DMS53 treated with DMSO at 0.1 percent for 48 hours (cell line): ENCODE measurements at regions not wholly inside any gene's neighbourhood (a gene's known extent, or its start where the extent isn't known, plus 50 kb on each side); places are given as distances from the start of the nearest gene placed in this dataset.
A peak's percentile ranks its signal among the peaks of the same experiment; 100 is the strongest.
"Not testable (repeated sequence)": the region's sequence is repeated elsewhere in the genome, so short reads cannot be mapped to it uniquely, and the experiment has no call there.

ENCODE experiments used
- DNase-seq: peaks from one replicate; lab custom pipeline; 2025; ENCODE audit not compliant: unreplicated experiment; lab: John Stamatoyannopoulos, UW

DNA sequence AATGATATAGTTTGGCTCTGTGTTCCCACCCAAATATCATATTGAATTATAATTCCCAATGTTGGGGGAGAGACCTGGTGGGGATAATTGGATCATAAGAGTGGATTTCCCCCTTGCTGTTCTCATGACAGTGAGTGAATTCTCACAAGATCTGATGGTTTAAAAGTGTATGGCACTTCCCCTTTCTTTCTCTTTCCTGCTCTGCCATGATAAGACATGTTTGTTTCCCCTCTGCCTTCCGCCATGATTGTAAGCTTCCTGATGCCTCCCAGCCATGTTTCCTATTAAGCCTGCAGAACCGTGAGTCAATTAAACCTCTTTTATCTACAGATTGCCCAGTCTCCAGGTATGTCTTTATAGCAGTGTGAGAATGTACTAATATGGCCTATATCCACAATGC is 126.7 kb upstream of the GMNC start:
- DNase-seq: no peak

DNA sequence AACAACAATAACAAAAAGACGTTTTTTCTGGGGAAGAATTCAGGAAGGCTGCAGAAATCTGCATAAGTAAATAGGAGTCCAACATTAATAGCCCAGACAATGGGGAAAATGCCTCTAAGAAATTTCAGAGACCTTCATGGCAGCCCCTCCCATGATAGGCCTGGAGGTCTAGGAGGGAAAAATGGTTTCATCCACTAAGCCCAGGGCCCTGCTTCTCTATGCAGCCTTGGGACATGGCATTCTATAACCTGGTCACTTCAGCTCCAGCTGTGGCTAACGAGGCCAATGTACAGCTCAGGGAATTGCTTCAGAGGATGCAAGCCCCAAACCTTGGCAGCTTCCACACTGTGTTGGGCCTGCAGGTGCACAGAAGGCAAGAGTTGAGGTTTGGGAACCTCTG is 125.6 kb upstream of the GMNC start:
- DNase-seq: no peak

DNA sequence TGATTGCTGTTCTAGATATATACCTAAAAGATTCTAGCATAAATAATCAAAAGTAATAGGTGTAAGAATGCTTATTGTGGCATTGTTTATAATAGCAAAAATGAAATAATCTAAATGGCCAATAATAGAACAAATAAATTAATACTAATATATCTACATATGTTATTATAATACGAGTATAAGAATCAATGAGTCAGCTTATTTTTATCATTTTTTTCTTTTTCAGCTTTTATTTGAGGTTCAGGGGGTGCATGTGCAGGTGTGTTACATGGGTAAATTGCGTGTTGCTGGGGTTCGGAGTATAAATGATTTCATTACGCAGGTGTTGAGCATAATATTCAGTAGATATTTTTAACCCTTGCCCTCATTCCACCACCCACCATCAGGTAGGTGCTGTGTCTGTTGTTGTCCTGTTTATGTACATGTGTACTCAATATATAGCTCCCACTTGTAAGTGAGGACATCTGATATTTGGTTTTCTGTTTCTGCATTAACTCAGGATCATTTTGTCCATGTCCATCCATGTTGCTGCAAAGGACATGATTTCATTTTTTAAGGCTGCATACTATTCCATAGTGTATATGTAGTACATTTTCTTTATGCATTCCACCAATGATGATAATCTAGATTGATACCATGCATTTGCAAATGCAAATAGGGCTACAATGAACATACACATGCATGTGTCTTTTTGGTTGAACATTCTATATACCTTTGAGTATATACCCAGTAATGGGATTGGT is 122.2 kb upstream of the GMNC start:
- DNase-seq: no peak

DNA sequence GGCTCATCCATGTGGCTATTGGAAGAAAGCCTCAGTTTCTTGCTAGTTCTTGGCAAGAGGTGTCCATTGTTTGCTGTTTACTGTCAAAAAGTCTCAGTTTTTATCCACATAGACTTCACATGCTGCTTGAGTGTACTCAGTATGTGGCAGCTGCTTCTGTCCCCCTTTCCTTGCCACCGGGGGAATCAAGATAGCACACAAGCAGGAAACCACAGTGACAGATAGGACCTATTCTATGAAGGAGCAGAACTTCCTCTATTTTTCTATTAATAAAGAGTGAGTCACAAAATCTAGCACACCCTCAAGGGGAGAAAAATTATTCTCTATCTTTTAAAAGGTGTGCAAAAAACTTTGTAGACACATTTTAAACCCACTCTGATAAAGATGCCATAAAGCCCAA is 121.4 kb upstream of the GMNC start:
- DNase-seq: no peak

DNA sequence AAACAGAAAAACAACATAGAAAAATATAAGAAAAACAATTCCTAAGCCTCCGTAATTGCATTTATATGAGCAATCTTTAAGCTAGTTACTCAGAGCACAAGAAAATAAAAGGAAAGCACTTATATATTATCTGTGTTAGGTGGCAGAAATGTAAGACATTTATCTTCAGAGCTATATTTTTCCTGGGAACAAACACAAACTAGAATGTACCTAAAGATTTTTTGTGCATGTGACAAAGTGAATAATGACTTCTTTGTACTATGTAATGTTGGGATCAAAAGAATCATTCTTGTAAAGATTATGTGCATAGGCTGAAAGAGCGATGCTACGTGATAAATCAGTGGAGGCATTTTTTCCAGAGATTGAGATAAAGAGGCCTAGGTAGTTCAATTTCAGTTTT is 111.3 kb upstream of the GMNC start:
- no peak for DNase-seq

DNA sequence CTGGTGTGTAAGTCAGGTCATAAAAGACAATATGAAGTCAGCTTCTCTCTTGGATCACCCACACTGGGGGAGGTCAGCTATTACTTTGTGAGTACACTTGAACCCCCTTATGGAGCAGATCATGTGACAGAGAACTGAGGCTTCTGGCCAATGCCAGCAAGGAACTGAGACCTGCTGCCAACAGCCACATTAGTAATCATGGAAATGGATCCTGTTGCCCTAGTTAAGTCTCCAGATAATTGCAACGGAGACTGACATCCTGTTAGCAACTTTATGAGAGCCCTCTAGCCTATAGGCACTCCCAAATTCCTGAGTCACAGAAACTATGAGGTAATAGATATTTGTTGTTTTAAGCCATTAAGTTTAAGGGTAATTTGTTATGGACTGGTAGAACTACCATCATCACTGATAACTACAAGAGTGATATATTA is 110.4 kb upstream of the GMNC start:
- no peak for DNase-seq

DNA sequence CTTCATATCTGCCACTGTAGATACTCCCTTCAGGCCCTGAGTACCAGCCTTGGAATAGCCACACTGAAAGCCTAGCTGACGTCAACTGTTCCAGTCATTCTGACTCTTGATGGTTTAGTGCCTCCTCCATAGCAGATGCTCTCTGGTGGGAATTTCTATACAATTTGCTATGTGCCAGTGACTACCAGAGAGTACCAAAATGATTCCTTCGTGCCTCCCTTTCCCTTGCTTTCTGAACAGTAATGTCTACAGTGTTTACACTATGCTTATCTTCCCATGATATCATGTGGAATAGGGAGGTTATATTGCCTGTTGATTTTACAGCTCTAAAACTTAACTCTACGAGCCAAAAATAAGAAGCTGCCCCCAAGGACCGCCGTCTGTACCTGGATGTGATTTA is 109.7 kb upstream of the GMNC start:
- no peak for DNase-seq

DNA sequence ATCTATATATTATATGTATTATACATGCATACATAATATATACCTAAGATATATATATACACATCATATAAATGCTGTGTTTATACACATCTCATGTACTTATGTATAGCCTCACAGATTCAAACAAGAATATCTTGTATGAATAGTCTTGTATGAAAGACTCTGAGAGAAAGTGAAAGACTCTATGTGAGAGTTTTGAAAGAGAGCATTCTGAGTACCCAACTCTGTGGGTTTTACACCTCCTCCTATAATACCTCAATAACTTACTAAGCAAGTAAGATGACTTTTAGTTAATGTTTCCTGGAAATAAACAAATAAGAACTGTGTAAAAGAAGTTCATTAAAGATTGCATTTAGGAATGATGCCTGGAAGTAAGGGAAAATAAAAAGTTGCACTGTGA is 108.1 kb upstream of the GMNC start:
- DNase-seq: no peak

DNA sequence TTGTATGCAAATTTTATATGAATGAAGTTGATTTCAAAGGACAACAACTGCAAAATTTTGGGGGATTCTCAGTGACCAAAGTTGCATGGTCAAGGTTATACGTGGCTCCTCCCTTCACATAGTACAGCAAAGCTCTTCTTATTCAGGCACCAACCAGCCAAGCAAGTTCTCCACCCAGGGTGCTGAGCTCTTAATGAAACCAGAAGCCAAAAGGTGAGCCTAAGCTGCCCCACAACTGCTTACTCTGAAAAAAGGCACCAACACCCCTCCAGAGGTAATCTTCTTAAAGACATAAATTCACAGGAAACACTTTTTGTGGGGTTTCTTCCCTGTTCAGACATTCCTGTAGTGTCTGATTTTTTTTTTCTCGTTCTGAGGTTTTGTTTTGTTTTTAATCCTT is 106.1 kb upstream of the GMNC start:
- no peak for DNase-seq

DNA sequence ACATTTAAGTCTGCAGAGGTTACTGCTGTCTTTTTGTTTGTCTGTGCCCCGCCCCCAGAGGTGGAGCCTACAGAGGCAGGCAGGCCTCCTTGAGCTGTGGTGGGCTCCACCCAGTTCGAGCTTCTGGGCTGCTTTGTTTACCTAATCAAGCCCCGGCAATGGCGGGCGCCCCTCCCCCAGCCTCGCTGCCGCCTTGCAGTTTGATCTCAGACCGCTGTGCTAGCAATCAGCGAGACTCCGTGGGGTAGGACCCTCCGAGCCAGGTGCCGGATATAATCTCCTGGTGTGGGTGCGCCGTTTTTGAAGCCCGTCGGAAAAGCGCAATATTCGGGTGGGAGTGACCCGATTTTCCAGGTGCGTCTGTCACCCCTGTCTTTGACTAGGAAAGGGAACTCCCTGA is 102.4 kb upstream of the GMNC start:
- DNase-seq: not testable (repeated sequence)

DNA sequence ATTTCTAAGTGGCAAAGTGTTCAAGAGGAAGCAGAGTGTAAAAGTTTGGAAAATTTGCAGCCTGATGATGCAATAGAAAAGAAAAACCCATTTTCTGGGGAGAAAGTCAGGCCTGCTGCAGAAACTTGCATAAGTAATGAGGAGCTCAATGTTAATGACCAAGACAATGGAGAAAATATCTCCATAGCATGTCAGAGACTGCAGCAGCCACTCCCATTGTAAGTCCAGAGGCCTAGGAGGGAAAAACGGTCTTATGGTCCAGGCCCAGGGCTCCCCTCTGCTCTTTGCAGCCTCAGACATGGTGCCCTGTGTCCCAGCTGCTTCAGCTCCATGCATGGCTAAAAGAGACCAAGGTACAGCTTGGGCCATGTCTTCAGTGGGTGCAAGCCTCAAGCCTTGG is 96.6 kb upstream of the GMNC start:
- no peak for DNase-seq

DNA sequence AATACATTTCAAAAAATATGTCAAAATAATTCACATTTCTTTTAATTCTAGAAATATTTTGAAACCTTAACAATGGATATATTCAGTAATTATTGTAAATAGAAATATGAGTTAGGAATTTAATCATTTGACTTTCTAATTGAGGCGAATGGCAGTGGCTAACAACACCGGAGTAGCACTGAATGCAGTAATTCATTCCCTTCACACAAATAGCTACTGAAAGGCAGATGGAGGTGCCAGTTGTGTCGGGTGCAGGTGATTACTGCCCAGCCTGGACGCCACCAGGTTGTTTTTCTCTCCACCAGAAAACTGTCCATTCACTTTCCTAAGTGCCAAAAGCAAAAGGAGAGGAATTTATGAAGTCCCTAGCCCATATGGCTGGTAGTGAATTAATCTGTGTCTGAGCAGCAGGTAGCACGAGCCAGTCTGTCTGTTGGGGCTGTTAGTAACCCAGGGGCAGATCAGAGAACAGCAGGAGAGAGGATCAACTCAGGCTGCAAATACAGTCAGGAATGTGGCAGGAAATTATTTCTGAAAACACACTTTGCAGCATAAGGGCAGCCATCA is 79.3 kb upstream of the GMNC start:
- no peak for DNase-seq

DNA sequence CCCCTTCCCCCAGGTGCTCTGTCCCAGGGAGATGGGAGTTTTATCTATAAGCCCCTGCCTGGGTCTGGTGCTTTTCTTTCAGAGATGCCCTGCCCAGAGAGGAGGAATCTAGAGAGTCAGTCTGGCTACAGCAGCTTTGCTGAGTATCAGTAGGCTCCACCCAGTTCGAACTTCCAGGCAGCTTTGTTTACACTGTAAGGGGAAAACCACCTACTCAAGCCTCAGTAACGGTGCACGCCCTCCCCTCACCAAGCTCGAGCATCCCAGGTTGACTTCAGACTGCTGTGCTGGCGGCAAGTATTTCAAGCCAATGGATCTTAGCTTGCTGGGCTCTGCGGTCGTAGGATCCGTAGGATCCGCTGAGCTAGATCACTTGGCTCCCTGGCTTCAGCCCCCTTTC is 72.1 kb upstream of the GMNC start:
- DNase-seq: not testable (repeated sequence)

DNA sequence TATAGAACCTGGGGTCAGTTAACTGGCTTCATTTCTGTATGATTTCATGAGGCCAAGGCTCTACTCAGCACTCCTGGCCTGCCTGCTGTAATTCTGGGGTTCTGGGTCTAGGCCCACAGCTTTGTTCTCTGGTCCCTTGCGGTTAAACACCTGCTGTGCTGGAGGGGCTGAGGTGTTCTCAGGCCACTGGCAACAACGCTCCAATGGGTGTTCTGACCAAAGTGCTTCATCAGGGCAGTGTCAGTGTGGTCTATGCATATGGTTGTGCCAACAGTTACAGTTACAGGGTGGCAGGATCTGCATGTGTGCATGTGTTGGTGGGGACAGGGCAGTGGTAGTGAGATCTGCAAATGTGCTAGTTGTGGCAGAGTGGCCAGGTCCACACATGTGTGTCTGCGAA is 64.1 kb upstream of the GMNC start:
- DNase-seq: no peak

DNA sequence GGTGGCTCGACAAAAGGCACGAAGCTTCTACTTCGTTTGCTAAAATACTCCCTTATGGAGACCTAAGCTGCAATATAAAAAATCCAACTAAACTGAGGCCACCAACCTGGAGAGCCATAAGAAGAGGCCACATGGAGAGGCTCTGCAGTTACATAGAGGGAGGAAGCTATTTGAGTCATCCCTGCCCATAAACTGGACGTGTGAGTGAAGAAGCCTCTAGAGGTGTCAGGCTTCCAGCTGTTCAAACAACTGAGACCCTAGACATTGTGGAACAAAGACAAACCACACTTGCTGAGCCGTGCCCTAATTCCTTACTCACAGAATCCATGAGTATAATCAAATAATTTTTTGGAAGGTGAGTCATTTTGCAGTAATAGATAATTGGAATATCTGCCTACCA is 50.2 kb upstream of the GMNC start:
- peak; percentile 82 for DNase-seq
